ENCODE measurements at regions not wholly inside any gene's neighbourhood (a gene's known extent, or its start where the extent isn't known, plus 50 kb on each side); places are given as distances from the start of the nearest gene placed in this dataset.
"Not testable (repeated sequence)": the region's sequence is repeated elsewhere in the genome, so short reads cannot be mapped to it uniquely, and the experiment has no call there.

DNA sequence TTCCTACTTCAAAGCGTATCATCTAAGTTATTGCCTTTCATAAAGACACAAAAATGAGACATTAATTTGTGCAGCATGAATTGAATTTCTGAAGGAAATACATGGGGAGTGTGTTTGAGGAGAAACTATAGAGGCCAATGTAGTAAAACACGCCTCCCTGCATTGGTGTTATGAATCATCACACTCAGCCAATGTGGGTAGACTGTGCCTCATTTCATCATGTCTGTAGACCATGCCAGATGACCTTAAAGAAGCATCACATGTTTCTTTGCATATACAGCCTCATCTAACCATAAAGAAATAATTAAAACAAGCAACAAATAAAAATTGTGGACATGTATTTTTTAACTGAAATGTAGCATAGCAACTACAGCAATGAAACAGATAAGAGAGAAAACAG, 486.0 kb upstream of the ADAMTS9 start:
- DNase-seq (ENCODE audit: low read depth, low spot score) = no peak

DNA sequence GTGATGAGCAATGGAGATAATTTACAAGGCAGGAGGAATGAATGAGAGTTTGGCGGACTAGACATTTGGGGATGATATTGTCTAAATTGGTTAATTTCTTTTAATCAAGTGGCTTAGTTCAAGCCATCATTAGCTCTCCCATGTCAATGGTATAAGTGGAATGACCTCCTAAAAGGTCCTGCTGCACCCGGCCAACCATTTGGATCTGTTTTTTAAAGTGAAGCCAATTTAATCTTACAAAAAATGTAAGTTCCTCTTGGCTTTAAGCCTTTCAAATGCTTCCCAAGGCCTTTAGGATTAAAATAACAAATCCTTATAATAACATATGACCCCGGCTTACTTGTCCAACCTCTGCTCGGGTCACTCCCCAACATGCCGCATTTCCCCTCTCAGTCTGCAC, 484.4 kb upstream of the ADAMTS9 start:
- no peak for DNase-seq (ENCODE audit: low read depth, low spot score)

DNA sequence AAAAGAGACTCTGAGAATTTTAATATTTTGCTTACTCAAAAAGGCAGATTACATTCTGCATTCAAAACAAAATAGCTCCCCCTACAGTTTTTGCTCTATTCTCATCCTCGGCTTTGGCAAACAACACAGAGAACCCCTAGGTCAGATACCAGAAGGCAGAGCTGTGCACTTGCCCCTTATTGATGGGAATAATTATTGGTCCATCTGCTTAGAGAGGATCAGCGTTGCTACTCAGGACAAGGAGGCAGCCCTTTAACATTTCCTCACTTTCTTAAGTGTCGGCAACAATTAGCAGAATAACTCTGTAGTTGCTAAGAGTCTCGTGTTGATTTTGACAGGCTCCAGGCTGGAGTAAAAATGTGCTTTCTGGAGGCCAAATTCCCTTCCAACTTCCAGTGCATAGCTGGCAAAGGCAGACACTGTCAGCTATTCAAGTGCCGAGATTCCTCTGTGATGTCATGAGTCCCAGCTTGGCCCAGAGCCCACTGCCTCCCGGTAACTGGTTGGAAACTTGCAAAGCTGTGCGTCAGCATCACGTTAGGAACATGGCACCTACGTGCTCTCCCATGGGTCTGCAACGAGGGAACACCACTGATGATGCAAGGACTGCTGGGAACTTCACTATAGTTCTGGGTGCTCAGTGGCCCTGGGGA, 482.7 kb upstream of the ADAMTS9 start:
- peak; percentile 10 for DNase-seq (ENCODE audit: low read depth, low spot score)

DNA sequence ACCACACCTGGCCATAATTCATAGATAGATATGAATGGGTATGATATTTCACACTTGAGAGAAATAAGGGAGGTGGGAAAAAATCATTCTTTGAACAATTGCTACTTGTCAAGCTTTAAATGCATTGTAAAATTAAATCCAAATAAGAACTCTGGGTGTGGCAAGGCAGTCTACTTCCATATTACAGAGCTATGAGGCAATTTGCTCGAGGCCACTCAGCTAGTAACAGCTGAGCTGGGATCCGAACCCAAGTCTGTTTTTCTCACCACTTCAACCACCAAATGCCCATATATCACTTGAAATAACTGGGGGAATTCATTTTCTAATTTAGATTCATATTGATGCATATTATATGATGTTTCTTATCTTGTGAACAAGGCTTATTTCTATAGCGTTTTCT, 482.2 kb upstream of the ADAMTS9 start:
- DNase-seq (ENCODE audit: low read depth, low spot score) = no peak

DNA sequence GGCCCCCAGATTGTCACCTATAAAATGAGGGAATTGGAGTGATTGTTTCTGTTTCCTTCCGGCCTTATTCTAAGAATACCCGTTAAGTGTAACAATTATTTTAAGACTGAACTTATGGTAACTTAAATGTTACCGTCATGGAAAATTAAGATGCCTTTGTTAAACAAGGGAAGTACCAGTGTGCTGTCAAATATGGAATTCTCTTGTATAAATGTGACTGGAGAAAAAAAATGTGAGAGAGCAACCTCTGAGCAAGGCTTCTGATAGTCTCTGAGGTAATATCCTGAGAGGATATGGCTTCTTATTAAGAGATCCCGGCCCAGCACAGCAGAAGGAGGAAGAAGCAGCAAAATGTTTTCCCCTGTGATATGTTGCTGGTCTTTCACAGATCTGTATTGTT, 480.7 kb upstream of the ADAMTS9 start:
- no peak for DNase-seq (ENCODE audit: low read depth, low spot score)

DNA sequence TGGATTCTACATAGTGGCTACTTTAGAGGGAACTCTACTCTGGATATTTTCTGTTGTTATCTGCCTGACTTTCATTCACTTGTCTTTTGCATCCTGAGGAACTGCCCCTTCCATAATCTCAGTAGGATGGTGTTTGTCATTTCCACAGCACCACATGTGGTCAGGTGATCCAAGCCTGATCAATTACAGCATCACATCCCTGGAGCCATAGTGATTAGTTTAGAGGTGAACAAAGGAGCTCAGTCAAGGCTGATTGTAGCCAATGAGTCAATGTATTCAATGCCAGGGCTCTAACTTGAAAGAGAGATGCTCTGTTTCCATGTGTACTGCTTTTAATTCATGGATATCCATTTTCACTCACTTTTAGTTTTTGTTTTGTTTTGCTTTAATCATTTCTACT, 478.7 kb upstream of the ADAMTS9 start:
- no peak for DNase-seq (ENCODE audit: low read depth, low spot score)

DNA sequence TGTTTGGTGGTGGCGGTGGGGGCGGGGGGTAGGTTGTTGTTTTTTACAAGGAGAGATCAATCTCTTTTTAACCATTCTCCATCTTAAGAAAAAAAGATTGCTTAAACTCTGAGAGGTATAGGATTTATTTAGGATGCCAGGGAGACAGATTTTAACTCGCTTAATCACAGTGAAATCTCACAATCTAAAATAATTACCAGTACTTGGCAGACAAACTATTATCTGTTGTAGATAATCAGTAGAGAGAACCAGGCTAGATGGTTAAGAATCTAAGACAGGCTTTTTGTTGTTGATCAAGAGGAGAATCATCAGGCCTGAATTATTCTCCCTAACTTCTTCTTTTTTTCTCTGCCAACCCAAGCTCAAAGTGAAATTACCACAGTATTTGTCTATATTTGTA, 470.2 kb upstream of the ADAMTS9 start:
- DNase-seq (ENCODE audit: low read depth, low spot score) = no peak

DNA sequence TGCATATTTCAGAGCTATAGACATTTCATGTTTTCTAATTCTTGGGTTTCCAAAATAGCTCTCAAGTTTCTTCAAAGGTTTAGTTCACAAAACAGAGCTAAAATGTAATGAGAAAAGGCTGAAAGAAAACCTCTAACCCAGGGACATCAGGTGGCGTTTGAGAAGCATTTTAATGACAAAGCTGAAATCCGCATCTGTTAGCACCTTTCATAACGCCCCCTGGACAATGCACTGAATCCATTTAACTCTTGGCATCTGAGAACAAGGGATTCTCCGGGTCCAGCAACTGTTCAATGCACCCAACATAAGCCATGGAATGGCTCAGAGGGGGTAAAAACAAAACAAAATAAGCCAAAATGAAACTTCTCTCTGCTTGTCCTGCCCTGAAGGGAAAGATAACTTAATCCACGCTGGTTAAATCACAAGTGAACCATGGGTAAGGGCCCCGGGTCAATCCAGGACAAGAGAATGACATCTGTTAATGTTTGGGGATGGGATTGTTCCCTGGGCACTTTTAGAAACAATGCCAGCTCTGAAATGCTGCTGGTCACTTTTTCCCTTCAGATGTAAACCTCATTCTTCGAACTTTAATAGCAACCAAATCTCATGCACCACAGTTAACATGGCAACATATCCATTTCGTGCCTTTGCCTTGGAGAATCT, 466.2 kb upstream of the ADAMTS9 start:
- no peak for DNase-seq (ENCODE audit: low read depth, low spot score)

DNA sequence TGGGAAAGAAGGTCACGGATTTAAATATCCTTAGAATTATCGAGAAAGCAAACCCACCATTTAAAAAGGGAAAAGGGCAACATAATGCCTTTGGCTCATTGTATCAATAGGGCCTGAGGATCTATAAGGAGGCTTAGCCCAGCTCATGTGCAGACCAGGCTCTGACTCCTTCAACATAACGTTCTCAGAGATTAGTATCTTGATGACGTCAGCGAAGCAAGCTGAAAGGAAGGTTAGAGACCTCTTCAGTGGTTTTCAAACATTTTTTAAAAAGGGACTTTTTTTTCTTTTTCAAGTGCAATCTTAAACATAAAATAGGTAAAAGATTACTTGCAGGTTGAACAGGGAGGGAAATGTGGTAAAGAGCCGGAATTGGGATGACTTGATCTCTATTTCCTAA, 463.9 kb upstream of the ADAMTS9 start:
- DNase-seq (ENCODE audit: low read depth, low spot score) = no peak

DNA sequence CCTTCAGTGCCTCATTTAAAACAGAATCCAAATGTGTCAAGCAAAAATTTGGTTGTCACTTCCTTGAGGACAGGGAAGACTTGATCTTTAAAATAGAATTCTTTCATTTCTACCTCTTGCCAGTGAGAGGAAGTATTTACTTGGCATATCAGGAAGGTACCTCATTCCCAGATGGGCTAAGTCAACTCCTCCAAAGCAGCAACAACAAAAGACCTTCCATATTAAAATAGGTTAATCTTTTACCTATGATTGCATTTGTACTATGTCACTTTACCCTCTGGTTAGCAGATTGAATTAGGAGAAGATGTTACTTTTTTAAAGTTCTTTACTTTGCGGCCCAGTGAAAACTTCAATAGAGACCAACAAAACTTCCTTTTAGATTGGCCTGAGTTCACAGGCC, 462.1 kb upstream of the ADAMTS9 start:
- no peak for DNase-seq (ENCODE audit: low read depth, low spot score)

DNA sequence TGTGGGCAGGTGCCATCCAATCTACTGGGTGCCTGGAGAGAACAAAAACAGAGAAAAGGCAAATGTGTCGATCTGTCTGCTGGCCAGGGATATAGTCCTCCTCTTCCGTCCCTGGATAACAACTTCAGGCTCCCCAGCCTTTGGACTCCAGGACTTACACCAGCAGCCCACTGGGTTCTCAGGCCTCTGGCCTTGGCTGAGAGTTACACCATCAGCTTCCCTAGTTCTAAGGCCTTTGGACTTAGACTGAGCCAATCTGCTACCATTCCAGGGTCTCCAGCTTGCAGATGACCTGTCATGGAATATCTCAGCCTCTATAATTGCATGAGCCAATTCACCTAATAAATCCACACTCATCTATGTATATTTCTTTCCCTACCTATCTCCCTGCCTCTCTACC, 460.9 kb upstream of the ADAMTS9 start:
- DNase-seq (ENCODE audit: low read depth, low spot score) = no peak

DNA sequence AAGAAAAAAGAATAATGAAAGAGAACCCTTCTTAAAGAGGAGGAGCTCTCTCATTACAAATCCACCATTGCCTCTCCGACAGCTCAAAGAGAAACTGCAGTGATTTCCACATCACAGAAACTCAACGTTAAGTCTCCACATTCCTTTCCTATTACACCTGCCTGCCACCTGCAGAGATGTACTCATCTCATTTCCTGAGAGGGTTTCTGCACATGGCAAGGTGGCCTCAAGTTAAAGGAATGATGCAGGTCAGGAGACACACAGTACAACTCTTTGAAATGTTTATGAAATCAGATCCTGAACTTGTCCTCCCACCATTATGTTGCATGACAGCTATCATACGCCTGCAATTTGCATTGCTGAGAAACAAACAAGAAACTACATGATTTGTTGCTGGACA, 458.4 kb upstream of the ADAMTS9 start:
- DNase-seq (ENCODE audit: low read depth, low spot score) = no peak

DNA sequence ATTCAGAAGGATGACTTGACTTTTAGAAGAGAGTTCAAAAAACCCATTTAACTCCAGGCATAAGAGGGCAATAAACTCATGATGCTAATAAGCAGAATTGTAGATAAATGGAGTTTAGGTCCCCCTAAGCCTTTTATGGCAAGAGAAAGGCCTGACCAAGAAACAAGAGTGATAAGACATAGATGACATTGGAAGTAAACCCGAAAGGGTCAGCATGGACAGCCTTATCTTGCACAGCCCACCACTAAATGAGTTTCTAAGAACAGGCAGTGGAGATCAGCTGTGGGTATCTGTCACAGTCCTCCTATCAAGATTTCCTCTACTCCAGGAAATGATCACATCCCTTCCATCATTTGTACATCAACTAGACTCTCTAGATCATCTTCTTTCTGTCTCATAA, 457.9 kb upstream of the ADAMTS9 start:
- no peak for DNase-seq (ENCODE audit: low read depth, low spot score)

DNA sequence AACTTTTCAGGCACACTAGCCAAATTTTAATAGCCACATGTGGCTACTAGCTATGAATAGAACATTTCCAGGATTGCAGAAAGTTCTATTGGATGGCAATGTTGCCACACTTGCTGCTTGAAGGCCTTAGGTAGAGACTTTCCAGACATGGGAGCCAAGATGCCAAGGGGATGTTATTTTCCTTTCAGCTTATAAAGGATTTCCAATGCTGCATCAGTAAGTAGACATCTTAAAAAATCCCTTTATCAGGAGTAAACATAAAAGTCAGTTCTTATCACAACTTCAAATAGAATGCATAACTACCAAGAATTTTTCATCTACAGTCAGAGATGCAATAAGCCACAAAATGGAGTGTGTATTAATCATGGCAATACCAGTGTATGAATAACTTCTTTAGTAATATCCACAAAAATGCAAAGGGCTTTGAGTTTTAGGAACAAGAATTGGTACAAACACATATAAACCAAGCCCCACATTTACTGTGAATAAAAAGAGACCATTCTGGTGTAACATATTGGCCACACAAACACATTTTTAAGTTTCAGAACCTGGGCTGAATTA, 457.1 kb upstream of the ADAMTS9 start:
- no peak for DNase-seq (ENCODE audit: low read depth, low spot score)

DNA sequence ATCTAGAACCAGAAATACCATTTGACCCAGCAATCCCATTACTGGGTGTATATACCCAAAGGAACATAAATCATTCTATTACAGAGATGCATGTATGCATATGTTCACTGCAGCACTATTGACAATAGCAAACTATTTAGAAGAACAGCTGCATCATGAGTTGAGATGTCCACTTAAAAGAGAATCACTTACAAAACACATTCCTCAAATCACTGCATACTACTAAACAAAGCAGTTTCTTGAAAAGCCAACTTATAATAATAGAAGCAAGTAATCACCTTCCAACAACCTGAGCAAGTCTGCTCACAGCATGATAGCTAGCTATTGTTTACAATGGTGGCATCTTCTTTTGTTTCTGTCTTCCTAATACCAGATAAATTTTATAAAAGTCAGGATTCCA, 454.7 kb upstream of the ADAMTS9 start:
- DNase-seq (ENCODE audit: low read depth, low spot score) = no peak

DNA sequence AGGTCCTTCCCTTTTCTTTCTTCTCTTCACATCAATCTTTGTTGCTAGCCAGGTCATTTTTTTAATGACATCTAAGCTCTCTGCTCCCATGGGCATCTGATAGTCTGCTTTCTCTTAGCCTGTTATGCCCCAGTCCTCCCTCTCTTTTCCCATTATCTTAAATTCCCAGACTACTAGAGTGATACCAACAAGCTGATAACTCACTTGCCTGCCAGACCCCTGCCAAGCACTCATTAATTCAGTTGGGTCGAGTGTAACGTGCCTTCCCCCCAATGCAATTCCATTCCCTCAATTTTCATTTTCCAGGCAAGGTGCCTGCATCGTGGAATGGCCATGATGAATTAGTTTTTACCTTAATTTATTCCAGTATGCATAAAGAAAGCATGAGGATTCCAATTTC, 450.8 kb upstream of the ADAMTS9 start:
- no peak for DNase-seq (ENCODE audit: low read depth, low spot score)

DNA sequence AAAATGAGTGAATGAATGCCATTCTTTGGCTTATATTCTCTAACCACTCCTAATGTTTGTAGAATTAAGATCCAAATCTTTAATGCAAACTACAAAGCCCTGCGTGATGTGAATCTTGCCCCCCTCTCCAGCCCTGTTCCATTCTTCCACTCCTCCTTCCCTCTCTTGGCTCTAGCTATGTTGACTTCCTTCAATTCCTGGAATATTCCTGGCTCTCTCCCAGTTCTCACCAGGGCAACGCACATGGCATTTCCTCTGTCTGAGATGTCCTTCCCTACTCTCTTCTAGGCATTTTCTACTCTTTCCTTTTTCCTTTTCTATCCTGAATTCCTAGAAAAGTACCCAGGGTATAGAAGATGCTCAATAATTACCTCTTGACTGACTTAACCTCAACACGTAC, 446.0 kb upstream of the ADAMTS9 start:
- DNase-seq (ENCODE audit: low read depth, low spot score) = not testable (repeated sequence)

DNA sequence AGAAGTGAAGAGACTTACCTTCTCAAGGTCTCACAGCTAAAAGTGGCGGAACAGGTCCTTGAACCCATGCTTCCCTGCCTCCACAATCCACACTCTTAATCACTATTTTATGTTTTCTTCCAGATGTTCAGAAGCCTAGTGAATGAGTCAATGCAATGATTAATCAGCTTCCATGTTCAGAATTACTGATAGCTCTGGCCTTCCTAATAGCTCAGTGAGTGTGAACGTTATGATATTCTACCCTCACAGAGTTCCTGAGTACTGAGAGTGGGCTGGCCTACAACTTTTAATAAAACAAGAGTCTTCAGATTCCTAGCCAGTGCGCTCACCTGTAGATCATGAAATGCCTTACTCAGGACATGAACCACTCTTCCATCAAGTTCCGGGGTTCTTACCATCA, 443.0 kb upstream of the ADAMTS9 start:
- no peak for DNase-seq (ENCODE audit: low read depth, low spot score)

DNA sequence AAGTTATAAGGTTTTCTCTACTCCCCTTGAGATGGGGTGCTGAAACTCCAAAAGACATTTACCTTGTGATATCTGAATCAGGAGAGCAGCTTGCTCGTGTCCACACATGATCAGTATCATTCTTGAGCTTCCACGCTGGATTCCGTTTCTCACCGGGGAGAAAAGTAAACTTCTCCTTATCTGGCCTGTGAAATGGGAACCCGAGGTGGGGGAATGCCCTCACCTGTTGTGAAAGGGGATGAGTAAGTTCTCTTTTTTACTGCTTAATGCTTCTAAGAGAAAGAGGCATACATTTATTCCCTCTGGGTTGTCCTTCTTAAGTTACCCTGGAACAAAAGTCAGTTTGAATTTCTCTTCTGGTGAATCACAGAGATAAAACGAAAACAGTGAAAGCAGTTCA, 440.5 kb upstream of the ADAMTS9 start:
- DNase-seq (ENCODE audit: low read depth, low spot score) = no peak

DNA sequence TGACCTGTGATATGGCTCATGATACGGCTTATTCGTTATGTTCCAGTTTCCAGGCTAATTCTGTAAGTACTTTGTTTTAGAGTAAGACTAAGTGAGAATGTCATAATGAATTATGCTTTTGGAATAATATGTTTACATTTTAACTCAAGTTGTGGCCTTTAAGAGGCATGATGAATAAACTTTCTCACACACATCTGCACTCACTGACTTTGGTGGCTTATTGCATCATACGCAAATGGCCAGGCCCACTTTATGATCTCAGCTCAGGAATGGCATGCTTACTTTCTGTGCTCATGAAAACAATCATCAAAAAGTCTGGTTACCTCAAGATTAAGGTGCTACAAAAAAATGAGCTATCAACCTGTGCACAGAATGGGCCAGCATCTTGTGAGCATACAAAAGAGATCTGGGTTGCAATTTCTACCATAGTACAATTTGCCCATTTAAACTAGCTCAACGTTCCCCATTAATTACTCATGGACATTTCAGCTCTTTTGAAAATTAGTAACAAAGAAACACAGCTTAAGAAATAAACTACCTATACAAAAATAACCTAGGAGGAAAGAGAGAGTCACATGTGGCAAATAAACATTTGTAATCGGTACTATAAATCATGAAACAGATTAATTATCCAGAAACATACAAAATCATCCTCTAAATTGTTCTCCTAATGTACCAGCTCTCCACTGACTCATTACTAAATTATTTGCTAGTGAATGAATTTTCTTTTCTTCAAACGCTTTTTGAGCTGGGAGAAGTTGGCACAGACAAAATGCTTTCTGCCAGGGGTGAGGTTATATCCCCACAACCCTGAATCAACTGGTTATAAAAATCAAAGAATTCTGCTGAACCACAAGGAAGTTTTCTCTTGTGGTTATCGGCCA, 439.0 kb upstream of the ADAMTS9 start:
- no peak for DNase-seq (ENCODE audit: low read depth, low spot score)

DNA sequence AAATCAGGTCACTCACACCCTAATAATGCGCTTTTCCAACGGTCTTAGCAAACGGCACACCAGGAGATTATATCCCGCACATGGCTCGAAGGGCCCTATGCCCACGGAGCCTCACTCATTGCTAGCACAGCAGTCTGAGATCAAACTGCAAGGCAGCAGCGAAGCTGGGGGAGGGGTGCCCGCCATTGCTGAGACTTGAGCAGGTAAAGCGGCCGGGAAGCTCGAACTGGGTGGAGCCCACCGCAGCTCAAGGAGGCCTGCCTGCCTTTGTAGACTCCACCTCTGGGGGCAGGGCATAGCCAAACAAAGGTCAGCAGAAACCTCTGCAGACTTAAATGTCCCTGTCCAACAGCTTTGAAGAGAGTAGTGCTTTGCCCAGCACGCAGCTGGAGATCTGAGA, 432.4 kb upstream of the ADAMTS9 start:
- DNase-seq (ENCODE audit: low read depth, low spot score) = not testable (repeated sequence)

DNA sequence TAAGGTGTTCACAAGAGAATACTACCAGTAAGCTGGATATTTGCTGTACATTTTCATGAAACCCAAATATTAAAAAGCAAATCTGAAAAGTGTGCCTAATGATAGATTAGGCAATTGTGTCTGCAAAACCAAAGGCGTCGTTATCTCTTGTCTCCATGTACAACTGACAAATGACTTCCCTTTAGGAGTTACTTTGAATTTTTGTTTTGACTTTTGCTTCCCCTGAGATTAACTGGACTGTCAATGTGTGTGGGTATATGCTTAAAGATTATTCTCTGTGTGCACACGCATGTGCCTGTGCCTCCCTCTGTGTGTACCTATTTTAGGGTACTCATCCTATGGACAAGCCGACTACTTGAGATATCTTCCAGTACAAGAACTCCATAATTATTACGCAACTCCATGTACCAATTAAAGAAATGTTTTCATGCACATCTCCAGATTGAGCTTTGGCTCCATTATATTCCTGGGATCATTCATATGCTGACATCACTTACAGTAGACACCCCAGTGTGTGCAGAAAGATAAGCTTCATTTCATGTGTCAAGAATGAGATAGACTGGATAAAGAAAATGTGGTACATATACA, 431.2 kb upstream of the ADAMTS9 start:
- DNase-seq (ENCODE audit: low read depth, low spot score) = no peak
